ENCODE measurements at regions not wholly inside any gene's neighbourhood (a gene's known extent, or its start where the extent isn't known, plus 50 kb on each side); places are given as distances from the start of the nearest gene placed in this dataset.

DNA sequence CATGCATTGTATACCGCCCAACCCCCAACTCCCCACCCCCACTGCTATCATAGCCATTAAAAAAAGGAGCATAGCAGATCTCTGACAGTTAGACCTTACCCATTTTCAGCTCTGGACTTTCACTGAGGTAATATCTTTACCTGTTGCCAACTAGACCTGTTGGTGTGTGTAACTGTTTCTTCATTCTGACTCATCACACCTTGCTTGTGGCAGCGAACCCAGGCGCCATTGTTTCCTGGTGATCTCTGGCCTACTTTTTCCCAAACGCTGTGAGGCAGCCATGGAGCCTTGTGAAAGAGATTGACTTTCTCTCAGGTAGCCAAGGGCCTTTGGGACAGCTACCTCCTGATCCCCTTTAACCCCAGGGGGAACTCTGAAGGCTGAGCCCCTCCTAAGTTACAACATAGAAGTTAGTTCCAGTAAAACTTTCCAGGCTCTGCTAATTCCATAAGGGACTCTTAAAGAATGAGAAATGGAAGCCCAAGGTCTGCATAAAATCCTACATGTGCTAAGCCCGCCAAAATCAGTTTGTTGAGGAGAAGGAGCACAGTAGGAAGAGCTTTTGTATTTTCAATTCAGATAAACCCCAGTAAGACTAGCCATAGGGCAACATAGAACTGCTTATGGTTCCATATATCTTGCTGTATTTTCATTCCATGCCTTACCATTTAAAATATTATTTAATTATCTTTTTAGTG lies 196.1 kb upstream of the CAMK1G start:
- no peak for DNase-seq (ENCODE audit: low read depth in 1 of 2, low spot score in 1 of 2)

GRCh38 chr1:209387969-209388329 lies 195.6 kb upstream of the CAMK1G start:
- no peak for DNase-seq (ENCODE audit: low read depth in 1 of 2, low spot score in 1 of 2)

GRCh38 chr1:209388358-209388757 lies 195.2 kb upstream of the CAMK1G start:
- no peak for DNase-seq (ENCODE audit: low read depth in 1 of 2, low spot score in 1 of 2)

GRCh38 chr1:209389258-209389657 lies 194.3 kb upstream of the CAMK1G start:
- no peak for DNase-seq (ENCODE audit: low read depth in 1 of 2, low spot score in 1 of 2)

- DNase-seq (ENCODE audit: low read depth in 1 of 2, low spot score in 1 of 2): no peak
Measured at GRCh38 chr1:209389975-209390374, 193.5 kb upstream of the CAMK1G start.

DNA sequence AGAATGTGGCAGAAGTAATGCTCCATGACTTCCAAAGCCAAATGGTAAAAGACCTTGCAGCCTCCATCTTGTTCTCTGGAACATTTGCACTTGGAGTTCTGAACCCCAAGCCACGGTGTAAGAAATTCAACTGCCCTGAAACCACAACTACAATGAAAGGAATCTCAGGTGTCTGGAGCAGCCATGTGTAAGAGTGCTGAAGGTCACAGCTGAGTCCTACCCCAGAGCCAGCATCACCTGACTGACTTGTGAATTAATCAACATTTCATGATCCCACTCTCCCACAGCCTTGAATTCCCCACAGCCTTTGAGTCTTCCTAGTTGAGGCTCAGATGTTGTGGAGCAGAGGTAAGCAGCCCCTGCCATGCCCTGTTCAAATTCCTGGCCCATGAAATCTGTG lies 192.8 kb upstream of the CAMK1G start:
- no peak for DNase-seq (ENCODE audit: low read depth in 1 of 2, low spot score in 1 of 2)

DNA sequence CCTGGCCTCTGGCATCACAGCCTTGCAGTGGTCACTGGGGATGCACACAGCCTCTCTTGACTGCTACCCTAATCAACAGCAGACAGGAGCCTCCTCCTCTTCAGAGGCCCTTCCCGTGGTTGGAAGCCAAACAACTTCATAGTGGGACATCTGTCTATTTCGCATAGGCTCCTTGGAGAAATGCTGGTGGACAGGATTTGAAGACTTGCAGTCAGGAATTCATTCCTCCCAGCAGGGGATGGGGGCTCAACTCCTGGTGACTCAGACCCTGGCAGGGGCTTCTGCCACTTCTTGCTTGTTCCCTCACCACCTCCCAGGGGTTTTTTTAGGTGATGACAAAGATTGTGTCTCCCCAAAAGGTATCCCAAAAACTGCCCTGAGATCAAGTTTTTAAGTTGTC lies 191.7 kb upstream of the CAMK1G start:
- no peak for DNase-seq (ENCODE audit: low read depth in 1 of 2, low spot score in 1 of 2)

DNA sequence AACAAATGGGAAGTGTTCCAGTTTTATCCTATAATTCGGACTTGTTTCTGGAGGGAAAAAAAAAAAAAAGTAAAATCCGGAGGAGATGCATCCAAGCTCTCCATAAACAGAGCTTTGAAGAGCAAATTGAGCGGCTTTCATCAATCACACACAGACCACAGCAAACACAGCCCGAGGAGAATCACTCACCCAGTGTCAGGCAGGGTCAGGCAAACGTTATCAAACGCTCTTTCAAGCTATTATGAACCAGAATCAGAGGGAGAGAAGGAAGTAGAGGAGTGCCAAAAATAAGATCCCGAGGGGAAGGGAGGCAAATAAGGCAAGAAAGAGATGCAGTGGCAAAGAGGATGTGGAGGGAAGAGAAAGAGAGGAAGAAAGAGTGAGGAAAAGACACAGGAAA lies 188.3 kb upstream of the CAMK1G start:
- no peak for DNase-seq (ENCODE audit: low read depth in 1 of 2, low spot score in 1 of 2)

DNA sequence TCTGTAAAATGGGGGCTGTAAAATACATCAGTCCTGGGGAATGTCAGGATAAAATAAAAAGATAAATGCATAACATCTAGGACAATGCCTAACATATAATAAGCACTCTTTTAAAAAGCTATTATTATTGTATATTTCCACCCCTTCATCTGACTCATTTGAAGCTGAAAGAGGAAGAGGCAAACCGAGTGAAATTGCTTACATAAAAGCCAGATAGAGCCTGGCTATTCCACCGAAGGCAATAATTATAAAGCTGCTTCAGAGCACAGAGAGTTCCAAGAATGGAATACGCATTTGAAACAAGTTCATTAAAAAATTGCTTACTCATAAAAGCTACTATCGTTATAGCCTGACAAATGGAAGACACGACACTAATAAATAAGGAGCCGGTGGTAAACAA lies 186.1 kb upstream of the CAMK1G start:
- DNase-seq (ENCODE audit: low read depth in 1 of 2, low spot score in 1 of 2): no peak

- no peak for DNase-seq (ENCODE audit: low read depth in 1 of 2, low spot score in 1 of 2)
Measured at GRCh38 chr1:209397910-209398309, 185.6 kb upstream of the CAMK1G start.

DNA sequence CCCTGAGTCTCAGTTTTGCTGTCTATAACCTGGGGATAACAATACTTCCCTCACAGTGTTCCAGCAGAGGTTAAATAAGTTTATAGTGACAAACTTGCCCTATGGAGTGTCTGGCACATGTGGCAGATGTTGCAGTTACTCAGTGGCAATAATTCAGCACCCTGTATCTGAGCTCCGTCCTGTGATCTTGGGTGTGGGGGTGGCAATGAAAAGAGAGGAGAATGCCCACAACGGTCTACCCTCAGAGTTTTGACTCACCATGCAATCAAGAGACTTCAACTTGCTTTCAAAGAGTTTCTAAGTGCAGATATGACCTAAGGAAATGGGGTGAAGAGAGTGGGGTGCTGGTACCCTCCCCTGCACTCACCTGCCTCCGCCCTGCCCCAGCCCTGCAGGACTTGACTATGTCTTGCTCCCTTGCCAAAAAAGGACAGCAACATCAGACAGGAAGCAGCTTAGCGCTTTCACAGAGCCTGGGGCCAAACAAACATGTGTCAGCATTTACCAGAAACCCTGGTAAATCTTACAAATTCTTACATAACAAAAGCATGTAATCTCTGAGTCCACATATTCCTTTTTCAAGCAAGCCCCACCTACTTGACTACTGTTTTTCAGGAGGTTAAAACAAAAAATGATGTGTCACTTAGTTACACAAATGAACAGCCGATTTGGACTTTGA lies 185.1 kb upstream of the CAMK1G start:
- no peak for DNase-seq (ENCODE audit: low read depth in 1 of 2, low spot score in 1 of 2)

GRCh38 chr1:209399800-209400199 lies 183.7 kb upstream of the CAMK1G start:
- DNase-seq (ENCODE audit: low read depth in 1 of 2, low spot score in 1 of 2): no peak

DNA sequence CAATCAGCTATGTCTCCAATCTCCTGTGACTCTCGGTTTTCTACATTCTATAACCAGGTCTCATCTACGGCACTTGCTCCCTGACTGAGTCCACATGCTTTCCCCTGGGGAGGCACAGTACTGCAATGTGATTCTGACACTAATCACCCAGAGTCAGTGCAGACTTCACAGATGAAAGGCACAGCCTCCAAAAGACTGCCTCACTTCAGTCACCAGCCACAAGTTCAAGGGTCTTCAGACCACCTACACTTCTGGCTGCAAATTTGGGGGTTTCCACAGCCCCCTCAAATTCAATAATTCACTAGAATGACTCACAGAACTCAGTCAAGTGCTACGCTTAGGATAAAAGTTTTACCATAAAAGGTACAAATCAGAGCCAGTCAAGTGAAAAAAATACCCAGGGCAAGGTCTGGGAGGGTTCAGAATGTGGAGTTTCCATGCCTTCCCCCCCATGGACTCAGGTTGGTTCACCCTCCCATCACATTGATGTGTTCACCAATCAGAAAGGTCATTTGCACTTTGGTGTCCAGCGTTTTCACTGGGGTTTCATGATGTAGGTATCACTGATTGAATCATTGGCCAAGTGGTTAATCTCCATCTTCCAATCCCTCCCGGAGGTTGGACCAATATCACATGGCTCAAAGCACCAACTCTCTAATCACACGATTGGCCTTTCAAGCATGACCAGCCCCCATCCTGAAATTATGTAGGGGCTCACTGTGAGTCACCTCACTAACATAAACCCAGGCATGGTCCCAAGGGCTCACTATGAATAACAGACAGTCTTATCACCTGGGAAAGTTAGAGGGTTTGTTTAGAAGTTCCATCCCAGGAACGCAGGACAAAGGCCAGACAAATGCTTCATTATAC lies 182.9 kb upstream of the CAMK1G start:
- DNase-seq (ENCODE audit: low read depth in 1 of 2, low spot score in 1 of 2): no peak

- DNase-seq (ENCODE audit: low read depth in 1 of 2, low spot score in 1 of 2): no peak
Measured at GRCh38 chr1:209402697-209403096, 180.8 kb upstream of the CAMK1G start.

DNA sequence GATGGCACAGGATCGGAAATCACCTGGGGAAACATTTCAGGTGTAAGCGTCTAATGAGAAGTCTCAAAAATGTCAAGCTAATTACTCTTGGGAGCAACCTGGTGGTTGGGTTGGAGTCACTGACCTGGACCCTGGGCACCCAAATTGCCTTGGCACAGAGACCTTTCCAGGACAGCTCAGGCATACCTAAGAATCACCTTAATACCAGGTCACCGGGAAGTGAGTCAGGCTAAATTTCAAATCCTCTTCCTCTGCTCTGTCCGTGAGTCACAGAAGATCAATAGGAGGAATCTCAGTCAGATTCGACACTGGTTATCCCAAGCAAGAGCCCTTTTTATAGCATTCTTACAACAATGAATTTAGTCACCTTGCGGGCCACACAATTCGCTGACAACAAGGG lies 179.6 kb upstream of the CAMK1G start:
- DNase-seq (ENCODE audit: low read depth in 1 of 2, low spot score in 1 of 2): no peak

- no peak for DNase-seq (ENCODE audit: low read depth in 1 of 2, low spot score in 1 of 2)
Measured at GRCh38 chr1:209404577-209404976, 178.9 kb upstream of the CAMK1G start.

- DNase-seq (ENCODE audit: low read depth in 1 of 2, low spot score in 1 of 2): no peak
Measured at GRCh38 chr1:209405183-209405814, 178.2 kb upstream of the CAMK1G start.

- no peak for DNase-seq (ENCODE audit: low read depth in 1 of 2, low spot score in 1 of 2)
Measured at GRCh38 chr1:209406168-209406567, 177.3 kb upstream of the CAMK1G start.

GRCh38 chr1:209406595-209406994 lies 176.9 kb upstream of the CAMK1G start:
- no peak for DNase-seq (ENCODE audit: low read depth in 1 of 2, low spot score in 1 of 2)

GRCh38 chr1:209409780-209410179 lies 173.7 kb upstream of the CAMK1G start:
- DNase-seq (ENCODE audit: low read depth in 1 of 2, low spot score in 1 of 2): no peak

- no peak for DNase-seq (ENCODE audit: low read depth in 1 of 2, low spot score in 1 of 2)
Measured at GRCh38 chr1:209411491-209411929, 172.0 kb upstream of the CAMK1G start.

GRCh38 chr1:209412036-209412435 lies 171.5 kb upstream of the CAMK1G start:
- no peak for DNase-seq (ENCODE audit: low read depth in 1 of 2, low spot score in 1 of 2)
